ENCODE measurements at regions not wholly inside any gene's neighbourhood (a gene's known extent, or its start where the extent isn't known, plus 50 kb on each side); places are given as distances from the start of the nearest gene placed in this dataset.

GRCh38 chr14:55904086-55904485, 214.1 kb upstream of the PELI2 start:
- intact Hi-C loops (cut with DNase I; ENCODE audit: low total_unique reads), result no loop called here
- 77% methylated on average over 5 of the region's 5 CpGs for WGBS, 2 donors
- no peak for DNase-seq (ENCODE audit: low spot score in 2 of 2)
- TF ChIP-seq POLR2A (IDR thresholded peaks at IDR 0.05) (no peak), CTCF (IDR thresholded peaks at IDR 0.05) (no peak)
- H3K4me3 ChIP-seq (ENCODE audit: low read depth, poor library complexity, severe bottlenecking), result no peak overlapping the region

DNA sequence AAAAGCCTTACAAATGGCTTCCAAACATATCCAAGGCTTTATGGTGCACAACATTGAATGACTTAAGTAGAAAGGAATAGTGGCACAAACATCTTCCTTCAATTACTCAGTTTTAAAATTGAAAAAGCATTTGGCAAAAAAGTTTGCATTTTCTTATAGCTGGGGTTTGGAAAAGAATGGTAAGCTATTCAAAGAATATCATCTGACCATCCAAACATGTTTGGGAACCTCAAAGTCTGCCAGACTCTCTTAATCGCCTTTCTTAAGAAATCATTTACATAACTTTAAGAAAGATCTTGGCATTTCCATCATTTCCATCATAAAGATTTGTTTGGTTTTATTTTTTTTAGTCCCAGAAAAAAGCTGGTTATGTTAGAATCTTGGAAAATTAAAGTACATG, 210.1 kb upstream of the PELI2 start:
- WGBS, 2 donors, result 86 to 90% methylated on average over 1 of the region's 1 CpG
- DNase-seq (ENCODE audit: low spot score in 2 of 2), result no peak
- intact Hi-C loops (cut with DNase I; ENCODE audit: low total_unique reads), result no loop called here
- H3K4me3 ChIP-seq (ENCODE audit: low read depth, poor library complexity, severe bottlenecking), result no peak overlapping the region
- TF ChIP-seq POLR2A (IDR thresholded peaks at IDR 0.05) (no peak), CTCF (IDR thresholded peaks at IDR 0.05) (no peak)

GRCh38 chr14:55909879-55910278, 208.3 kb upstream of the PELI2 start:
- no peak for TF ChIP-seq POLR2A (IDR thresholded peaks at IDR 0.05)
- no peak for TF ChIP-seq CTCF (IDR thresholded peaks at IDR 0.05)
- DNase-seq (ENCODE audit: low spot score in 2 of 2), result no peak
- H3K4me3 ChIP-seq (ENCODE audit: low read depth, poor library complexity, severe bottlenecking), result no peak overlapping the region
- WGBS, 2 donors, result 81 to 87% methylated on average over 1 of the region's 1 CpG
- intact Hi-C loops (cut with DNase I; ENCODE audit: low total_unique reads), result no loop called here

DNA sequence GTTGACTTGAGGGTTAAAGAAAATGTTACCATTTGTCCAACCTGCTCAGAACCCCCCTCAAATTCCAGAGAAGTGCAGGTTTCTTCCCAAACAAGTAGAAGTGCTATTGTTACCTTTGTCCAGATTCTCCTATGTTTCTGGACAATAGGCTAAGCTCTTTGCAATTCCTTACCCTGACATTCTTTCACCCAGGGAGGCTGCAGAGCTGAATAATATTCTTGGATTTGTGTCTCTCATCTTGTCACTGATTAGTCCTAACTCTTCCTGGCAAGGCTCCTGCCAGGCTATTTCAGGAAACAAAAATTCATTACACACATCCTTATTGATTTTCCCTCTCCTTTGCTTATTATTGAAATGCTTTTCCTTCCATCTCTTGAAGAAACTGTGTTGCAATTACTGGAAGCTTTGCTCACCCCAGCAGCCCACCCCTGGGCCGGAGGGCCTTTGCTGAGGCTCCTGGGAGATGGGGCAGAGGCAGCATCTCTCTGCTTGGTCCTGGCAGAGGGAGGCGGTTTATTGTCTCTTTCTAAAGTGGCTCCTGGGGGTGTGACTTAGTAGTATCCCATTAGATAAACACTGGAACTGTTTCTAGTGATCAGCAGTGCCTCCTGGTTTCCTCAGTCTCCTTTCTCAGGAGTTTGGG, 207.5 kb upstream of the PELI2 start:
- intact Hi-C loops (cut with DNase I; ENCODE audit: low total_unique reads), result no loop called here
- 66 to 70% methylated on average over 2 of the region's 2 CpGs for WGBS, 2 donors
- H3K4me3 ChIP-seq (ENCODE audit: low read depth, poor library complexity, severe bottlenecking), result no peak overlapping the region
- no peak for DNase-seq (ENCODE audit: low spot score in 2 of 2)
- TF ChIP-seq POLR2A (IDR thresholded peaks at IDR 0.05) (no peak), CTCF (IDR thresholded peaks at IDR 0.05) (no peak)

DNA sequence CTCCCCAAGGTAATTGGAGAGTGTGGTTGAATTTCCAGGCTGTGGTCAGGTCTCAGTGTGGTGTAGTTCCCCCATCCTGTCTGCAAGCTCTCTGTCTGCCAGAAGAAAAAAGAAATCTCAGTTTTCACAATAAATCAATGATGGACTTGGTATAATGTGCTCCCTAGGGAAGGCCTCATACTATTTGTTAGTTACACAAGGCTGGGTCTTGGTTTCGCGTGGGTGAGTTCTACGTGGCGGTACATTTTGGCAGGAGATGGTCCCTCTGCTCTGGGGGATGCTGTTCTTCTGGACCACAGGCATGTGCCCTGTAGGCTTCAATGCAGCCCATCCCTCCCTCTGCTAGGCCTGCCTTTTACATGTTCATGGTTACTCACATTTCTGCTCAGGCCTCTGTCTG, 206.4 kb upstream of the PELI2 start:
- DNase-seq (ENCODE audit: low spot score in 2 of 2), result no peak
- TF ChIP-seq CTCF (IDR thresholded peaks at IDR 0.05) (no peak), POLR2A (IDR thresholded peaks at IDR 0.05) (no peak)
- intact Hi-C loops (cut with DNase I; ENCODE audit: low total_unique reads), result no loop called here
- WGBS, 2 donors, result 92 to 95% methylated on average over 4 of the region's 4 CpGs
- H3K4me3 ChIP-seq (ENCODE audit: low read depth, poor library complexity, severe bottlenecking), result no peak overlapping the region

GRCh38 chr14:55912344-55912743, 205.9 kb upstream of the PELI2 start:
- TF ChIP-seq POLR2A (IDR thresholded peaks at IDR 0.05) (no peak), CTCF (IDR thresholded peaks at IDR 0.05) (no peak)
- DNase-seq (ENCODE audit: low spot score in 2 of 2), result no peak
- intact Hi-C loops (cut with DNase I; ENCODE audit: low total_unique reads), result no loop called here
- no peak overlapping the region for H3K4me3 ChIP-seq (ENCODE audit: low read depth, poor library complexity, severe bottlenecking)
- WGBS, 2 donors, result 85 to 86% methylated on average over 5 of the region's 5 CpGs
